Stomach (tissue), 8 donors: ENCODE measurements at regions not wholly inside any gene's neighbourhood (a gene's known extent, or its start where the extent isn't known, plus 50 kb on each side); places are given as distances from the start of the nearest gene placed in this dataset.

Source experiments
- DNase-seq, 2 donors: peaks; one replicate each; pipeline versions ENCODE4 v3.0.0 to v3.0.0-alpha.2; 2013 to 2019
- H3K27ac ChIP-seq, 5 donors: fragments of 200-600 bp in 4 of 5; sonication (generic) in 4 of 5; one replicate each; pipeline ENCODE4 v1.5.1; 2013 to 2019; ENCODE audit warnings: mild to moderate bottlenecking in 1 of 5, moderate library complexity in 1 of 5
- H3K27me3 ChIP-seq, 3 donors: fragments of 200-600 bp; sonication (generic); one replicate each; pipeline ENCODE4 v1.5.1; 2017 to 2019; ENCODE audit warnings: mixed run types in 1 of 3
- H3K36me3 ChIP-seq, 4 donors: fragments of 200-600 bp; sonication (generic); 1 replicate in 3 of 4; 2 replicates in 1 of 4; pipeline ENCODE4 v1.5.1; 2016 to 2019
- H3K4me1 ChIP-seq, 4 donors: fragments of 200-600 bp; sonication (generic); one replicate each; pipeline ENCODE4 v1.5.1; 2016 to 2019
- H3K4me3 ChIP-seq, 4 donors: fragments of 200-600 bp; sonication (generic) in 3 of 4; one replicate each; pipeline ENCODE4 v1.5.1; 2016 to 2019; ENCODE audit warnings: mild to moderate bottlenecking in 1 of 4
- H3K9me3 ChIP-seq, 4 donors: fragments of 200-600 bp; sonication (generic); one replicate each; pipeline ENCODE4 v1.5.1; 2016 to 2019
- CTCF ChIP-seq, 7 experiments: fragments of 450-650 bp in 4 of 7; fragments of 200-600 bp in 3 of 7; sonication (generic) in 3 of 7; IDR thresholded peaks; one replicate each; pipeline ENCODE4 v1.5.1; 2016 to 2019; ENCODE audit warnings: antibody characterized with exemption in 7 of 7, control low read depth in 2 of 7, mild to moderate bottlenecking in 1 of 7
- EP300 ChIP-seq: sonication (generic); formaldehyde crosslinking; IDR thresholded peaks from one replicate; pipeline ENCODE4 v1.6.1; 2017; ENCODE audit warnings: antibody characterized with exemption
- POLR2A ChIP-seq, 4 donors: fragments of 450-650 bp; IDR thresholded peaks; one replicate each; pipeline ENCODE4 v1.6.1; 2016; ENCODE audit warnings: antibody characterized with exemption in 4 of 4, control low read depth in 2 of 4, mild to moderate bottlenecking in 1 of 4, moderate library complexity in 1 of 4
- POLR2AphosphoS5 ChIP-seq, 3 donors: sonication (generic); formaldehyde crosslinking; IDR thresholded peaks; one replicate each; pipeline ENCODE4 v1.6.1; 2016; ENCODE audit warnings: antibody characterized with exemption in 3 of 3
- WGBS, 5 donors: extraction: QIAGEN DNeasy Blood & Tissue Kit in 3 of 5; methylation state at CpG; one replicate each; pipeline versions ENCODE4 v1.1.5 to v1.1.7; 2013 to 2018; 5-methylcytosine and 5-hydroxymethylcytosine counted together
- intact Hi-C: fragments of 100-400 bp; cut with DNase I; formaldehyde crosslinking; loops from one replicate; pipeline ENCODE4 v1.15.1; 2023; ENCODE audit warnings: low total_unique reads
- donor health status: healthy with polysubstance abuse.
- donor health status: Bipolar disorder and iron deficiency.
- donor health status: healthy.

DNA sequence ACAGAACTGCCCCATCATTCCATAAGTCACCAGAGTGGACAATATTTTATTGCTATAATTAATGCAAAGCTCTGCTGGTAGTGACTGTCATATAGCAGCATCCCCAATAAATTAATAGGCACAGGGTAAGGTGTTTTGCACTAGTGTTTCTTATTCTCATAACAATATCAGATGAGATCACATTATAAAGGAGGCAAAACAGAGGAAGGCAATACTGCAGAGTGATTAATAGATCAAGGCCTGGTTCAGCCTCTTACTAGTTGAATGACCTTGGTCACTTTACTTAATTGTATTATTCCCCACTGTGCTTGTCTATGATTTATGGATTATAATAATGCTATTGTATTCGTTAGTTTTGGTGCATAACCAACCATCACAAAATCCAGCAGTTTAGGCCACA is 784.8 kb downstream of the VRK1 start:
- H3K27ac ChIP-seq: no peak overlapping the region
- DNase-seq: no peak
- H3K4me1 ChIP-seq: no peaks in the 10 kb centered on the region
- H3K36me3 ChIP-seq: no peaks in the 10 kb centered on the region
- H3K27me3 ChIP-seq: no peaks in the 10 kb centered on the region
- H3K4me3 ChIP-seq: no peak overlapping the region
- 48 to 74% (median 68%) methylated on average over 1 of the region's 1 CpG for WGBS, 5 donors
- intact Hi-C loops: no loop called here
- TF ChIP-seq EP300: no peak
- TF ChIP-seq POLR2AphosphoS5 (IDR thresholded peaks at IDR 0.05): no peak
- TF ChIP-seq POLR2A (IDR thresholded peaks at IDR 0.05): no peak
- no peaks in the 10 kb centered on the region for H3K9me3 ChIP-seq

GRCh38 chr14:97584528-97584927 is 787.3 kb downstream of the VRK1 start:
- H3K36me3 ChIP-seq: no peaks in the 10 kb centered on the region
- H3K27me3 ChIP-seq: no peaks in the 10 kb centered on the region
- no peak overlapping the region for H3K4me3 ChIP-seq
- intact Hi-C loops: no loop called here
- H3K27ac ChIP-seq: no peak overlapping the region
- no peak for TF ChIP-seq CTCF (IDR thresholded peaks at IDR 0.05)
- no peak for TF ChIP-seq EP300
- no peaks in the 10 kb centered on the region for H3K9me3 ChIP-seq
- H3K4me1 ChIP-seq: no peaks in the 10 kb centered on the region
- WGBS, 5 donors: 40 to 54% (median 47%) methylated on average over 2 of the region's 2 CpGs
- DNase-seq: no peak

DNA sequence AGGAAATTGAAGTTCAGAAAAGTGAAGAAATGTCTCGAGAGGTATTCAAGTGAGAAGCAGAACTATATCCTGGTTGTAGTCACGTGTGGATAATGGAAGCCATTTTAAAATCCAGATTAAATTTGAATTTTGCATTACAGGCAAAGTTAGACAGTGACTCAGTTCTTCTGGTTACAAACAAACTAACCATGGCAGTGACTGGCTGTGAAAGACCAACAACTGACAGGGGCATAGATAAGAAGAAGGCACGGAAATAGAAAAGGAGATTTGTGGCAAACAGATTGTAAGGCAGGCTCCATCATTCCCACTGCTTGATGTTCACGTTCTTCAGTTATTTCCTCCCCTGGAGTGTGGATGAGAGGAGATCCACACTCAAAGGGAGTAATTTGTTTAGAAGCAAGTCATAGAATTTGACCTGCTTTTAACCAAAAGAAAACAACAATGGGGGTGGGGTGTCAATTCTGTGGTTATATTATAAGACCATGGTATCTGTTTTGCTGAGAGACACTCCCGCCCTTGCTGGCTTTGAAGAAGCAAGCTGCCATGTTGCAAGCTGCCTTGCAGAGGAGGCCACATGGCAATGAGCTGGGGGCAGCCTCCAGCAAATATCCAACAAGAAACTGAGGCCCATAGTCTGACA is 795.3 kb downstream of the VRK1 start:
- intact Hi-C loops: no loop called here

DNA sequence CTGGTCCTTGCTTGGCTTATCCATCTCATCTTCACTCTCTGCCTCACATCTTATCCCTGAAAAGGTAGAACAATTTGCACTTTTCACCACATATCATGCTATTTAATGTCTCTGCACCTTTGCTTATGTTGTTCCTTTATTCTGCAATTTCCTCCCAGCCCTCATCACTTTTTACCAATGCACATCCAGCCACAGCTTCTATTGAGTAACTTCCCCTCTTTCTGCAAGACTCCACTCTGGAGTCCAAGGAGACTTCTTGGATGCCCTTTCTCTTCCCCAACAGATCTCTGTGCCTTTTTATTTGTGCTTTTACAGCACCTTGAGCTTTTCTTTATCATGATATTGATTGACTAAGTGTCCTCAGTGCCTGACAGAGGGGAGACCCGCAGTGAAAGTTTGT is 797.1 kb downstream of the VRK1 start:
- H3K27me3 ChIP-seq: no peaks in the 10 kb centered on the region
- no peaks in the 10 kb centered on the region for H3K4me1 ChIP-seq
- no peaks in the 10 kb centered on the region for H3K36me3 ChIP-seq
- intact Hi-C loops: no loop called here
- TF ChIP-seq EP300 (no peak), POLR2A (IDR thresholded peaks at IDR 0.05) (no peak), POLR2AphosphoS5 (IDR thresholded peaks at IDR 0.05) (no peak), CTCF (IDR thresholded peaks at IDR 0.05) (no peak)
- no peaks in the 10 kb centered on the region for H3K9me3 ChIP-seq
- no peak overlapping the region for H3K4me3 ChIP-seq
- WGBS, 5 donors: 83 to 95% (median 87%) methylated on average over 1 of the region's 1 CpG
- no peak for DNase-seq
- no peak overlapping the region for H3K27ac ChIP-seq

More for the DNA sequence above, 795.3 kb downstream of the VRK1 start:
- Histone ChIP-seq H3K36me3 (no peaks in the 10 kb centered on the region), H3K4me1 (no peaks in the 10 kb centered on the region), H3K9me3 (no peaks in the 10 kb centered on the region), H3K27me3 (no peaks in the 10 kb centered on the region), H3K4me3 (no peak overlapping the region), H3K27ac (no peak overlapping the region)
- no peak for TF ChIP-seq CTCF (IDR thresholded peaks at IDR 0.05)
- no peak for TF ChIP-seq EP300
- no peak for TF ChIP-seq POLR2A (IDR thresholded peaks at IDR 0.05)
- no peak for TF ChIP-seq POLR2AphosphoS5 (IDR thresholded peaks at IDR 0.05)
- WGBS, 5 donors: 61 to 72% (median 65%) methylated on average over 5 of the region's 5 CpGs
- no peak for DNase-seq

- WGBS, 5 donors: 52 to 61% (median 58%) methylated on average over 12 to 13 of the region's 13 CpGs
- Histone ChIP-seq H3K9me3 (no peaks in the 10 kb centered on the region), H3K36me3 (no peaks in the 10 kb centered on the region), H3K27me3 (peaks cover 0 to 31% (median 0%) of the 10 kb centered on the region in 3 donors), H3K27ac (peak overlapping the region in 3 of 5 donors; percentile 3 to 38 (median 26)), H3K4me1 (no peaks in the 10 kb centered on the region), H3K4me3 (no peak overlapping the region)
- intact Hi-C loops: no loop called here
- TF ChIP-seq EP300: no peak
- TF ChIP-seq POLR2AphosphoS5 (IDR thresholded peaks at IDR 0.05): no peak
- TF ChIP-seq CTCF (IDR thresholded peaks at IDR 0.05): no peak
- no peak for TF ChIP-seq POLR2A (IDR thresholded peaks at IDR 0.05)
- peak in 1 of 2 donors; percentile 48 for DNase-seq
These were observed 805.4 kb downstream of the VRK1 start for GRCh38 chr14:97602438-97603117.
